Stimulated activated CD8-positive, alpha-beta memory T cell treated with anti-CD3 and anti-CD28 coated beads, Interleukin-12 subunit alpha, Interleukin-12 subunit beta, amount 100 ng/mL, for 24 hours (primary cell): ENCODE measurements at regions not wholly inside any gene's neighbourhood (a gene's known extent, or its start where the extent isn't known, plus 50 kb on each side); places are given as distances from the start of the nearest gene placed in this dataset.

ENCODE experiments used
- DNase-seq: peaks from one replicate; pipeline ENCODE4 v3.0.0-alpha.2; 2020; ENCODE audit errors: extremely low read depth

- no peak for DNase-seq
Observed at GRCh38 chr2:4486971-4487370, 783.6 kb downstream of the DCDC2C start.

- DNase-seq, result no peak
Observed at GRCh38 chr2:4499316-4500030, 796.1 kb downstream of the DCDC2C start.

GRCh38 chr2:4501525-4501924 is 798.1 kb downstream of the DCDC2C start:
- DNase-seq, result no peak

- DNase-seq, result no peak
Observed at GRCh38 chr2:4502230-4502843, 799.0 kb downstream of the DCDC2C start.

- no peak for DNase-seq
Observed at GRCh38 chr2:4507661-4508060, 804.3 kb downstream of the DCDC2C start.

- no peak for DNase-seq
Observed at GRCh38 chr2:4515871-4516761, 812.7 kb downstream of the DCDC2C start.

- DNase-seq, result no peak
Observed at GRCh38 chr2:4518596-4518995, 815.2 kb downstream of the DCDC2C start.

GRCh38 chr2:4522498-4523421 is 819.4 kb downstream of the DCDC2C start:
- DNase-seq, result no peak

- no peak for DNase-seq
Observed at GRCh38 chr2:4527416-4527815, 824.0 kb downstream of the DCDC2C start.

- DNase-seq, result no peak
Observed at GRCh38 chr2:4528246-4528645, 824.9 kb downstream of the DCDC2C start.

GRCh38 chr2:4528773-4529172 is 825.4 kb downstream of the DCDC2C start:
- no peak for DNase-seq

- DNase-seq, result no peak
Observed at GRCh38 chr2:4529738-4530137, 826.4 kb downstream of the DCDC2C start.

GRCh38 chr2:4530231-4530630 is 826.9 kb downstream of the DCDC2C start:
- no peak for DNase-seq

- DNase-seq, result no peak
Observed at GRCh38 chr2:4533806-4534205, 830.4 kb downstream of the DCDC2C start.

GRCh38 chr2:4539121-4539520 is 835.7 kb downstream of the DCDC2C start:
- no peak for DNase-seq

GRCh38 chr2:4549666-4550210 is 846.4 kb downstream of the DCDC2C start:
- DNase-seq, result no peak

GRCh38 chr2:4551691-4552474 is 848.5 kb downstream of the DCDC2C start:
- no peak for DNase-seq

- no peak for DNase-seq
Observed at GRCh38 chr2:4553241-4553640, 849.9 kb downstream of the DCDC2C start.

GRCh38 chr2:4556135-4556896 is 852.9 kb downstream of the DCDC2C start:
- DNase-seq, result no peak

GRCh38 chr2:4561196-4561595 is 857.8 kb downstream of the DCDC2C start:
- DNase-seq, result no peak
